T-helper 1 cell treated with Interleukin-12 subunit alpha and Interleukin-12 subunit beta and Interleukin-4 antibody, amounts not matched to agents 30 ng/mL and 1 ng/mL, for 36 hours (primary cell): ENCODE measurements at regions not wholly inside any gene's neighbourhood (a gene's known extent, or its start where the extent isn't known, plus 50 kb on each side); places are given as distances from the start of the nearest gene placed in this dataset.

Experiments
- intact Hi-C: fragments of 100-400 bp; cut with micrococcal nuclease; formaldehyde crosslinking; loops from one replicate; pipeline ENCODE4 v1.15.1; 2024

- intact Hi-C loops, result loop anchor here (5.0 kb wide), 3 partner anchors 1559 to 1854 kb away; no protein-coding TSS in a partner anchor
Measured at GRCh38 chr4:18688351-18688750, 666.8 kb upstream of the LCORL start.

GRCh38 chr4:18686338-18687037 is 664.9 kb upstream of the LCORL start:
- intact Hi-C loops, result loop anchor here (5.0 kb wide), 3 partner anchors 1561 to 1856 kb away; no protein-coding TSS in a partner anchor

GRCh38 chr4:18684932-18685331 is 663.4 kb upstream of the LCORL start:
- intact Hi-C loops, result loop anchor here (5.0 kb wide), 3 partner anchors 1562 to 1857 kb away; no protein-coding TSS in a partner anchor

- intact Hi-C loops, result no loop called here
Measured at GRCh38 chr4:18676526-18676915, 655.0 kb upstream of the LCORL start.

GRCh38 chr4:18675586-18676525 is 654.3 kb upstream of the LCORL start:
- intact Hi-C loops, result no loop called here

GRCh38 chr4:18670034-18670433 is 648.5 kb upstream of the LCORL start:
- intact Hi-C loops, result no loop called here

GRCh38 chr4:18669390-18669789 is 647.8 kb upstream of the LCORL start:
- intact Hi-C loops, result no loop called here

- intact Hi-C loops, result no loop called here
Measured at GRCh38 chr4:18666322-18666721, 644.8 kb upstream of the LCORL start.

GRCh38 chr4:18664171-18664570 is 642.6 kb upstream of the LCORL start:
- intact Hi-C loops, result no loop called here

- intact Hi-C loops, result no loop called here
Measured at GRCh38 chr4:18645351-18645750, 623.8 kb upstream of the LCORL start.

- intact Hi-C loops, result no loop called here
Measured at GRCh38 chr4:18641334-18641733, 619.8 kb upstream of the LCORL start.

- intact Hi-C loops, result no loop called here
Measured at GRCh38 chr4:18638031-18638430, 616.5 kb upstream of the LCORL start.

GRCh38 chr4:18636001-18636585 is 614.5 kb upstream of the LCORL start:
- intact Hi-C loops, result no loop called here

GRCh38 chr4:18635531-18635930 is 614.0 kb upstream of the LCORL start:
- intact Hi-C loops, result no loop called here

- intact Hi-C loops, result no loop called here
Measured at GRCh38 chr4:18631586-18631985, 610.0 kb upstream of the LCORL start.

GRCh38 chr4:18630218-18631110 is 608.9 kb upstream of the LCORL start:
- intact Hi-C loops, result no loop called here

GRCh38 chr4:18627447-18628005 is 606.0 kb upstream of the LCORL start:
- intact Hi-C loops, result no loop called here

- intact Hi-C loops, result no loop called here
Measured at GRCh38 chr4:18626996-18627395, 605.4 kb upstream of the LCORL start.

GRCh38 chr4:18626366-18626765 is 604.8 kb upstream of the LCORL start:
- intact Hi-C loops, result no loop called here

- intact Hi-C loops, result no loop called here
Measured at GRCh38 chr4:18621186-18621585, 599.6 kb upstream of the LCORL start.

- intact Hi-C loops, result no loop called here
Measured at GRCh38 chr4:18616720-18617119, 595.2 kb upstream of the LCORL start.
